Spleen (tissue), 11 donors: ENCODE measurements at regions not wholly inside any gene's neighbourhood (a gene's known extent, or its start where the extent isn't known, plus 50 kb on each side); places are given as distances from the start of the nearest gene placed in this dataset.

Source experiments
- DNase-seq: peaks from one replicate; pipeline ENCODE4 v3.0.0-alpha.2; 2020
- H3K27ac ChIP-seq, 8 donors: fragments of 200-600 bp; sonication (generic) in 7 of 8; 1 replicate in 4 of 8; 2 replicates in 4 of 8; pipeline versions ENCODE4 v1.5.0 to v1.8.0; 2016 to 2021; ENCODE audit warnings: inconsistent platforms in 4 of 8, mild to moderate bottlenecking in 4 of 8, moderate library complexity in 1 of 8
- H3K27me3 ChIP-seq, 7 donors: fragments of 200-600 bp; sonication (generic) in 6 of 7; replicated peaks in 1 of 7; 1 replicate in 4 of 7; 2 replicates in 3 of 7; pipeline versions ENCODE4 v1.5.0 to v1.8.0; 2016 to 2021; ENCODE audit warnings: inconsistent platforms in 3 of 7, mild to moderate bottlenecking in 1 of 7
- H3K36me3 ChIP-seq, 6 donors: fragments of 200-600 bp; sonication (generic) in 5 of 6; 1 replicate in 4 of 6; 2 replicates in 2 of 6; pipeline versions ENCODE4 v1.5.0 to v1.8.0; 2016 to 2021; ENCODE audit warnings: inconsistent platforms in 2 of 6
- H3K4me1 ChIP-seq, 6 donors: fragments of 200-600 bp; sonication (generic) in 5 of 6; 1 replicate in 3 of 6; 2 replicates in 3 of 6; pipeline versions ENCODE4 v1.5.0 to v1.8.0; 2016 to 2021; ENCODE audit warnings: inconsistent platforms in 3 of 6
- H3K4me3 ChIP-seq, 8 donors: fragments of 200-600 bp; sonication (generic) in 7 of 8; 1 replicate in 4 of 8; 2 replicates in 4 of 8; pipeline versions ENCODE4 v1.5.0 to v1.8.0; 2016 to 2021; ENCODE audit warnings: inconsistent platforms in 4 of 8, mild to moderate bottlenecking in 4 of 8, moderate library complexity in 2 of 8
- H3K9me3 ChIP-seq, 8 donors: fragments of 200-600 bp; sonication (generic) in 7 of 8; 1 replicate in 4 of 8; 2 replicates in 4 of 8; pipeline versions ENCODE4 v1.5.0 to v1.8.0; 2016 to 2021; ENCODE audit warnings: inconsistent platforms in 4 of 8
- POLR2A ChIP-seq, 3 donors: fragments of 450-650 bp; IDR thresholded peaks; one replicate each; pipeline ENCODE4 v1.5.1; 2017; ENCODE audit warnings: antibody characterized with exemption in 3 of 3, mild to moderate bottlenecking in 1 of 3
- POLR2AphosphoS5 ChIP-seq, 3 donors: sonication (generic); formaldehyde crosslinking; IDR thresholded peaks; one replicate each; pipeline ENCODE4 v1.5.1; 2017; ENCODE audit warnings: antibody characterized with exemption in 3 of 3
- WGBS, 5 donors: extraction: QIAGEN DNeasy Blood & Tissue Kit in 3 of 5; methylation state at CpG; one replicate each; pipeline versions ENCODE4 v1.1.5 to v1.1.7; 2013 to 2018; 5-methylcytosine and 5-hydroxymethylcytosine counted together
- intact Hi-C: fragments of 100-400 bp; cut with DNase I; formaldehyde crosslinking; loops from one replicate; pipeline ENCODE4 v1.15.0; 2023; ENCODE audit warnings: low total_unique reads
- TF ChIP-seq, protein P1 (sequence below), 11 experiments: fragments of 200-600 bp in 7 of 11; fragments of 450-650 bp in 4 of 11; sonication (generic) in 4 of 11; IDR thresholded peaks in 8 of 11; conservative IDR thresholded peaks in 3 of 11; 1 replicate in 7 of 11; 2 replicates in 4 of 11; pipeline versions ENCODE4 v1.4.0 to v1.8.0; 2016 to 2021; ENCODE audit warnings: antibody characterized with exemption in 11 of 11, inconsistent platforms in 4 of 11, mild to moderate bottlenecking in 1 of 11
- donor health status: healthy with polysubstance abuse.
- donor health status: DM: no; HTN: no; CAD: no; lungs with moderate emphysema.
- donor health status: DM: no; HTN: no; CAD: no.
- donor health status: Bipolar disorder and iron deficiency.
- donor health status: healthy.
- donor health status: DM: no; HTN: no; CAD: no.
- donor health status: DM: yes; HTN: yes; CAD: no.

DNA sequence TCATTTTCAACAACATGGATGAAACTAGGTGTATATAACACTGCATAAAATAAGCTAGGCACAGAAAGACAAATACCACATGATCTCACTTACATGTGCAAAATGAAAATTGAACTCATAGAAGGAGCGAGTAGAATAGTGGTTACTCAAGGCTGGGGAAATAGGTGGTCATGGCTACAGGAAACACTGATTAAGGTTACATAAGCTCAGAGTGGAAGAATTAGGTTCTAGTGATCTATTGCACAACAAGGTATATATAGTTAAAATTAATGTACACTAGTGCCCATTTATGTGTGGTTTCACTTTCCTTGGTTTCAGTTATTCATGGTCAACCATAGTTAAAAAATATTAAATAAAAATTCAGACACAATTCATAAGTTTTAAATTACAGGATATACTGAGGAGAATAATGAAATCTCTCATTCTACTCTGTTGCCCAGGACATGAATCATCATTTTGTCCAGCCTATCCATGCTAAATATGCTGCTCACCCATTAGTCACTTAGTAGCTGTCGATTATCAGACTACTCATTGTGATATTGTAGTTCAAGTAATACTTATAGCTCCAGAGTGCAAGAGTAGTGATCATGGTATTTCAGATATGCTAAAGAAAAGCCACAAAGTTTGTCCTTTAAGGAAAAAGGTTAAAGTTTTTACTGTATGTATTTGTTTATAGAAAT is 1530.9 kb upstream of the LRRTM1 start:
- no peak for TF ChIP-seq POLR2A (IDR thresholded peaks at IDR 0.05)
- no peak for TF ChIP-seq POLR2AphosphoS5 (IDR thresholded peaks at IDR 0.05)
- TF ChIP-seq, protein P1, sequence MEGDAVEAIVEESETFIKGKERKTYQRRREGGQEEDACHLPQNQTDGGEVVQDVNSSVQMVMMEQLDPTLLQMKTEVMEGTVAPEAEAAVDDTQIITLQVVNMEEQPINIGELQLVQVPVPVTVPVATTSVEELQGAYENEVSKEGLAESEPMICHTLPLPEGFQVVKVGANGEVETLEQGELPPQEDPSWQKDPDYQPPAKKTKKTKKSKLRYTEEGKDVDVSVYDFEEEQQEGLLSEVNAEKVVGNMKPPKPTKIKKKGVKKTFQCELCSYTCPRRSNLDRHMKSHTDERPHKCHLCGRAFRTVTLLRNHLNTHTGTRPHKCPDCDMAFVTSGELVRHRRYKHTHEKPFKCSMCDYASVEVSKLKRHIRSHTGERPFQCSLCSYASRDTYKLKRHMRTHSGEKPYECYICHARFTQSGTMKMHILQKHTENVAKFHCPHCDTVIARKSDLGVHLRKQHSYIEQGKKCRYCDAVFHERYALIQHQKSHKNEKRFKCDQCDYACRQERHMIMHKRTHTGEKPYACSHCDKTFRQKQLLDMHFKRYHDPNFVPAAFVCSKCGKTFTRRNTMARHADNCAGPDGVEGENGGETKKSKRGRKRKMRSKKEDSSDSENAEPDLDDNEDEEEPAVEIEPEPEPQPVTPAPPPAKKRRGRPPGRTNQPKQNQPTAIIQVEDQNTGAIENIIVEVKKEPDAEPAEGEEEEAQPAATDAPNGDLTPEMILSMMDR (IDR thresholded peaks at IDR 0.05 in 8 of 11, conservative IDR thresholded peaks at IDR 0.05 in 3 of 11) = no peak

GRCh38 chr2:81786811-81787210 is 1482.3 kb upstream of the LRRTM1 start:
- 73 to 94% (median 79%) methylated on average over 3 of the region's 3 CpGs for WGBS, 5 donors
- Histone ChIP-seq H3K27ac (no peak overlapping the region), H3K36me3 (no peaks in the 10 kb centered on the region), H3K4me1 (no peaks in the 10 kb centered on the region), H3K4me3 (no peak overlapping the region), H3K27me3 (no peaks in the 10 kb centered on the region), H3K9me3 (peaks cover 0 to 42% (median 25%) of the 10 kb centered on the region in 8 donors)
- DNase-seq = no peak
- intact Hi-C loops = no loop called here
- TF ChIP-seq POLR2A (IDR thresholded peaks at IDR 0.05) (no peak), POLR2AphosphoS5 (IDR thresholded peaks at IDR 0.05) (no peak)
- TF ChIP-seq, protein P1 (IDR thresholded peaks at IDR 0.05 in 8 of 11, conservative IDR thresholded peaks at IDR 0.05 in 3 of 11) = no peak

More for the DNA sequence above, 1530.9 kb upstream of the LRRTM1 start:
- no peak for DNase-seq
- WGBS, 5 donors = 55 to 72% (median 62%) methylated on average over 2 of the region's 2 CpGs
- Histone ChIP-seq H3K27ac (no peak overlapping the region), H3K27me3 (no peaks in the 10 kb centered on the region), H3K36me3 (no peaks in the 10 kb centered on the region), H3K4me3 (no peak overlapping the region), H3K4me1 (no peaks in the 10 kb centered on the region), H3K9me3 (peaks cover 0 to 73% (median 59%) of the 10 kb centered on the region in 8 donors)
- intact Hi-C loops = no loop called here

DNA sequence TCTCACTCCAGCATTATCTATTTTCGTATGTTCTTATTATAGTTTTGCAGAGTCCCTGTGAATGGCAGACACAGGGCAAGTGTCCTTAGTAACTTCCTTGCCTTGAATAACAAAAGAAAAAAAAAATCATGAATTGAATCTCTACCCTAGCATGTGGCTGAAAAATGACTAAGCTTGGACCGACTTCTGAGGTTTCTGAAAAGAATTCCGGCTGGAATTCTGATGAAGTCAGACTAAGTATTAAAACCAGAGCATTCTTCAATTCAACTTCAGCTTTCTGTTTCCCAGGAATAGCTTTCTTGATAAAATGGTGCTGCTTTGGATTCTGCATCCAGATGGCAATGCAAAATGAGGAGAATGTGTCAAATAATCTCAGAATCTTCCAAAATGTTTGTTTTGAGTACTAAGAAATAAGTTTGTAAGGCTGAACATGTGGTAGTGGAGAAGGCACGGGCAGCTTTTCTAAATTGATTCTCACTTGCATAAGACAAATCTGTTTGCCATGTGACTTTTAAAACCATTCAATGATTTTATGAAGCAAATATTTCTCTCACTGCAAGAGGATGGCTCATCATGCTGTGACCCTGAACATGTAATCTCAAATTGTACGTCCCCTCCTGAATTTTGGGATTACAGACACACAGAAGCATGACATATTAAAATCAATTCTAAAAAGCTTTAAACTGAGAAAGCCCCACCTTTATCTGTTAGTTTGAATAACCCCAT is 1462.8 kb upstream of the LRRTM1 start:
- intact Hi-C loops = no loop called here
- no peak for DNase-seq
- Histone ChIP-seq H3K36me3 (no peaks in the 10 kb centered on the region), H3K4me1 (no peaks in the 10 kb centered on the region), H3K27me3 (no peaks in the 10 kb centered on the region), H3K27ac (no peak overlapping the region), H3K4me3 (no peak overlapping the region), H3K9me3 (peaks cover 0 to 19% (median 7%) of the 10 kb centered on the region in 8 donors)
- 74 to 85% (median 81%) methylated on average over 5 of the region's 5 CpGs for WGBS, 5 donors
- TF ChIP-seq POLR2AphosphoS5 (IDR thresholded peaks at IDR 0.05) (no peak), POLR2A (IDR thresholded peaks at IDR 0.05) (no peak)
- TF ChIP-seq, protein P1 (IDR thresholded peaks at IDR 0.05 in 8 of 11, conservative IDR thresholded peaks at IDR 0.05 in 3 of 11) = no peak

DNA sequence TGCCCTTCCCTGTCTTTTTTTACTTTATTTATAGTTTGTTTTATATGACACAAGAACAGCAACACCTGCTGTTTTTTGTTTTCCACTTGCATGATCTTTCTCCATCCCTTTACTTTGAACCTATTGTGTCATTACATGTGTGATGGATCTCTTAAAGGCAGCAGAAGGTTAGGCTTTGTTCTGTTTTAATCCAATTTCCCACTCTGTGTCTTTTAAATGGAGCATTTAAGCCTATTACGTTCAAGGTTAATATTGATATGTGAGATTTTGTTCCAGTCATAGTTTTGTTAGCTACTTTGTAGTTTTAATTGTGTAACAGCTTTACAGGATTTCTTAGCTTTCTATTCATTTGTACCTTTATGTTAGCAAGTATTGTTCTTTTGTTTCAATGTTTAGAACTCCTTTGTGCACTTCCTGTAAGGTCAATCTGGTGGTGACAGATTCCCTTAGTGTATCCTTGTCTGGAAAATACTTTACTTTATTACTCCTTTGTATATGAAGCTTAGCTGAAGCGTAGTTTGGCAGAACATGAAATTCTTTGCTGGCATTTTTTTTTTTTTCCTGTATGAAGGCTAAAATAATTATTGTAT is 1443.0 kb upstream of the LRRTM1 start:
- H3K27ac ChIP-seq = no peak overlapping the region
- H3K4me1 ChIP-seq = no peaks in the 10 kb centered on the region
- TF ChIP-seq POLR2AphosphoS5 (IDR thresholded peaks at IDR 0.05) (no peak), POLR2A (IDR thresholded peaks at IDR 0.05) (no peak)
- TF ChIP-seq, protein P1 (IDR thresholded peaks at IDR 0.05 in 8 of 11, conservative IDR thresholded peaks at IDR 0.05 in 3 of 11) = no peak
- H3K36me3 ChIP-seq = no peaks in the 10 kb centered on the region
- WGBS, 5 donors = 63 to 86% (median 72%) methylated on average over 2 of the region's 2 CpGs
- H3K9me3 ChIP-seq = peaks cover 0 to 52% (median 12%) of the 10 kb centered on the region in 8 donors
- intact Hi-C loops = no loop called here
- no peak for DNase-seq
- H3K4me3 ChIP-seq = no peak overlapping the region
- H3K27me3 ChIP-seq = no peaks in the 10 kb centered on the region
